Heart right ventricle (tissue), 16 donors: ENCODE measurements at regions not wholly inside any gene's neighbourhood (a gene's known extent, or its start where the extent isn't known, plus 50 kb on each side); places are given as distances from the start of the nearest gene placed in this dataset.

Experiments
- ATAC-seq, 8 donors: fragments of 200-7000 bp; cut with Tn5 transposase; one replicate each; pipeline ENCODE4 v1.9.1; 2020; ENCODE audit warnings: mild to moderate bottlenecking in 8 of 8, moderate library complexity in 8 of 8, moderate number of reproducible peaks in 1 of 8
- DNase-seq, 2 donors: peaks; one replicate each; pipeline ENCODE4 v3.0.0-alpha.2; 2020
- H3K27ac ChIP-seq, 10 donors: fragments of 200-600 bp; sonication (generic) in 2 of 10; one replicate each; pipeline versions ENCODE4 v1.5.0 to v1.8.0; 2020 to 2022; ENCODE audit warnings: mild to moderate bottlenecking in 3 of 10
- H3K27me3 ChIP-seq, 7 donors: fragments of 200-600 bp; one replicate each; pipeline ENCODE4 v1.8.0; 2021 to 2022; ENCODE audit warnings: mild to moderate bottlenecking in 2 of 7
- H3K36me3 ChIP-seq, 9 donors: fragments of 200-600 bp; sonication (generic) in 1 of 9; one replicate each; pipeline versions ENCODE4 v1.5.0 to v1.8.0; 2020 to 2022; ENCODE audit warnings: mild to moderate bottlenecking in 2 of 9
- H3K4me1 ChIP-seq, 9 donors: fragments of 200-600 bp; sonication (generic) in 1 of 9; one replicate each; pipeline versions ENCODE4 v1.5.0 to v1.8.0; 2020 to 2022; ENCODE audit warnings: mild to moderate bottlenecking in 4 of 9
- H3K4me3 ChIP-seq, 10 donors: fragments of 200-600 bp; sonication (generic) in 2 of 10; one replicate each; pipeline versions ENCODE4 v1.5.0 to v1.8.0; 2020 to 2022; ENCODE audit warnings: mild to moderate bottlenecking in 7 of 10, moderate library complexity in 2 of 10
- H3K9me3 ChIP-seq, 11 donors: fragments of 200-600 bp in 10 of 11; sonication (generic) in 2 of 11; one replicate each; pipeline versions ENCODE4 v1.5.0 to v1.8.0; 2013 to 2022; ENCODE audit warnings: mild to moderate bottlenecking in 2 of 11, control low read depth in 1 of 11, moderate library complexity in 1 of 11
- CTCF ChIP-seq, 9 donors: fragments of 200-600 bp; sonication (generic) in 2 of 9; IDR thresholded peaks; one replicate each; pipeline versions ENCODE4 v1.5.0 to v1.8.0; 2021 to 2022; ENCODE audit warnings: antibody characterized with exemption in 9 of 9, mild to moderate bottlenecking in 5 of 9, moderate library complexity in 1 of 9
- WGBS, 2 donors: extraction: QIAGEN DNeasy Blood & Tissue Kit; methylation state at CpG; one replicate each; pipeline ENCODE4 v1.1.7; 2013; ENCODE audit warnings: inconsistent platforms in 1 of 2; 5-methylcytosine and 5-hydroxymethylcytosine counted together
- intact Hi-C, 10 donors: fragments of 100-400 bp; cut with DNase I; formaldehyde crosslinking; loops; one replicate each; pipeline versions ENCODE4 v1.11.1 to v1.14.2; 2022
- donor health status: Arrhythmogenic right ventricular cardiomyopathy.
- donor health status: ischemic (EF 13 %, LVEDD 7.1; RV severe dilation, severe dysfunction).
- donor health status: healthy with polysubstance abuse.
- donor health status: DM: no; HTN: yes; CAD: no.
- donor health status: DM: no; HTN: no; CAD: no.
- donor health status: ischemic (EF 25% LVEDD 6.9; RV normal size, moderate dysfunction).
- donor health status: ischemic (EF 25% LVEDD 5.7; RV mildly dilated, moderate dysfunction).
- donor health status: healthy.
- donor health status: DM: yes; HTN: yes; CAD: no.
- donor health status: Ischemic cardiomyopathy.
- donor health status: ischemic (EF 35%, LVEDD 5.7; RV mildly dilated, moderate dysfunction).
- donor health status: nonischemic (EF 11% LVEDD 7.7; RV severe dilation, severe dysfunction).
- donor health status: DM: yes; HTN: yes; CAD: no.
- donor health status: PGD.
- donor health status: ischemic (EF 29% LVEDD 5.4; RV normal size, mild dysfunction).
- donor health status: nonischemic (EF 23%, LVEDD 6.1; RV moderate dilation, normal function).

- H3K4me1 ChIP-seq, result no peaks in the 10 kb centered on the region
- ATAC-seq, result no peak
- intact Hi-C loops, result no loop called here
- H3K27ac ChIP-seq, result no peak overlapping the region
- H3K36me3 ChIP-seq, result no peaks in the 10 kb centered on the region
- no peaks in the 10 kb centered on the region for H3K27me3 ChIP-seq
- no peak overlapping the region for H3K4me3 ChIP-seq
- no peak for TF ChIP-seq CTCF (IDR thresholded peaks at IDR 0.05)
- H3K9me3 ChIP-seq, result peaks cover 0 to 20% (median 0%) of the 10 kb centered on the region in 11 donors
- WGBS, 2 donors, result 83% methylated on average over 7 of the region's 7 CpGs
- DNase-seq, result no peak
Observed at GRCh38 chr5:118722122-118723020, 266.0 kb downstream of the DTWD2 start.

GRCh38 chr5:118711727-118712126, 276.6 kb downstream of the DTWD2 start:
- H3K27ac ChIP-seq, result no peak overlapping the region
- TF ChIP-seq CTCF (IDR thresholded peaks at IDR 0.05), result no peak
- H3K36me3 ChIP-seq, result no peaks in the 10 kb centered on the region
- peaks cover 0 to 53% (median 0%) of the 10 kb centered on the region in 11 donors for H3K9me3 ChIP-seq
- intact Hi-C loops, result no loop called here
- H3K4me1 ChIP-seq, result no peaks in the 10 kb centered on the region
- no peak for ATAC-seq
- 71 to 87% methylated on average over 1 of the region's 1 CpG for WGBS, 2 donors
- no peak for DNase-seq
- no peaks in the 10 kb centered on the region for H3K27me3 ChIP-seq
- no peak overlapping the region for H3K4me3 ChIP-seq

- Histone ChIP-seq H3K36me3 (no peaks in the 10 kb centered on the region), H3K4me1 (no peaks in the 10 kb centered on the region), H3K27ac (no peak overlapping the region), H3K9me3 (peaks cover 0 to 29% (median 5%) of the 10 kb centered on the region in 11 donors), H3K27me3 (no peaks in the 10 kb centered on the region), H3K4me3 (no peak overlapping the region)
- no peak for ATAC-seq
- DNase-seq, result no peak
- no peak for TF ChIP-seq CTCF (IDR thresholded peaks at IDR 0.05)
- intact Hi-C loops, result loop anchor here in 1 of 10 donors (2.0 kb wide), 1 partner anchor 41 kb away; no protein-coding TSS in a partner anchor
- WGBS, 2 donors, result 81 to 82% methylated on average over 4 of the region's 4 CpGs
Observed at GRCh38 chr5:118705959-118706667, 282.2 kb downstream of the DTWD2 start.

- TF ChIP-seq CTCF (IDR thresholded peaks at IDR 0.05), result no peak
- ATAC-seq, result no peak
- 67 to 79% methylated on average over 2 of the region's 2 CpGs for WGBS, 2 donors
Observed at GRCh38 chr5:118703241-118703640, 285.1 kb downstream of the DTWD2 start.

More at GRCh38 chr5:118703241-118703640, 285.1 kb downstream of the DTWD2 start:
- no peak overlapping the region for H3K27ac ChIP-seq
- H3K27me3 ChIP-seq, result no peaks in the 10 kb centered on the region
- H3K4me3 ChIP-seq, result no peak overlapping the region
- H3K36me3 ChIP-seq, result no peaks in the 10 kb centered on the region
- peaks cover 0 to 24% (median 5%) of the 10 kb centered on the region in 11 donors for H3K9me3 ChIP-seq
- no peak for DNase-seq
- H3K4me1 ChIP-seq, result no peaks in the 10 kb centered on the region
- intact Hi-C loops, result no loop called here
